ENCODE measurements at regions not wholly inside any gene's neighbourhood (a gene's known extent, or its start where the extent isn't known, plus 50 kb on each side); places are given as distances from the start of the nearest gene placed in this dataset.

- Histone ChIP-seq H3K79me2 (ENCODE audit: insufficient read depth, low read length) (no peaks in the 10 kb centered on the region), H3K9me3 (ENCODE audit: insufficient read depth, low read length) (no peaks in the 10 kb centered on the region), H3K36me3 (ENCODE audit: low read length) (no peaks in the 10 kb centered on the region), H3K9me2 (replicated peaks; ENCODE audit: insufficient read depth, low read length) (no peaks in the 10 kb centered on the region), H3F3A (ENCODE audit: insufficient read depth) (no peaks in the 10 kb centered on the region), H3K27ac (ENCODE audit: low read depth, low read length) (no peak overlapping the region), H3K27me3 (ENCODE audit: low read length) (no peaks in the 10 kb centered on the region), H3K4me2 (ENCODE audit: low read depth, low read length, poor library complexity, severe bottlenecking) (no peak overlapping the region), H3K9ac (ENCODE audit: low read length) (no peak overlapping the region), H3K4me3 (ENCODE audit: insufficient read depth, low read length, poor library complexity, severe bottlenecking) (no peak overlapping the region), H4K20me1 (ENCODE audit: low read depth, low read length) (no peaks in the 10 kb centered on the region), H2AFZ (ENCODE audit: low read depth, low read length, severe bottlenecking) (no peak overlapping the region)
- TF ChIP-seq CTCF (IDR thresholded peaks at IDR 0.05; ENCODE audit: insufficient read depth, low read length, poor library complexity, severe bottlenecking) (no peak), EZH2phosphoT487 (conservative IDR thresholded peaks at IDR 0.05; ENCODE audit: low read length) (no peak)
Observed at GRCh38 chr6:105817370-105817769, 268.8 kb upstream of the PRDM1 start.

- H3K9me2 ChIP-seq (replicated peaks; ENCODE audit: insufficient read depth, low read length), result no peaks in the 10 kb centered on the region
- no peak overlapping the region for H3K9ac ChIP-seq (ENCODE audit: low read length)
- no peaks in the 10 kb centered on the region for H3K27me3 ChIP-seq (ENCODE audit: low read length)
- no peak overlapping the region for H3K4me3 ChIP-seq (ENCODE audit: insufficient read depth, low read length, poor library complexity, severe bottlenecking)
- H3K27ac ChIP-seq (ENCODE audit: low read depth, low read length), result no peak overlapping the region
- H3F3A ChIP-seq (ENCODE audit: insufficient read depth), result no peaks in the 10 kb centered on the region
- no peaks in the 10 kb centered on the region for H3K36me3 ChIP-seq (ENCODE audit: low read length)
- H3K4me2 ChIP-seq (ENCODE audit: low read depth, low read length, poor library complexity, severe bottlenecking), result no peak overlapping the region
- no peaks in the 10 kb centered on the region for H4K20me1 ChIP-seq (ENCODE audit: low read depth, low read length)
- H3K79me2 ChIP-seq (ENCODE audit: insufficient read depth, low read length), result no peaks in the 10 kb centered on the region
- H3K9me3 ChIP-seq (ENCODE audit: insufficient read depth, low read length), result no peaks in the 10 kb centered on the region
- H2AFZ ChIP-seq (ENCODE audit: low read depth, low read length, severe bottlenecking), result no peak overlapping the region
- TF ChIP-seq EZH2phosphoT487 (conservative IDR thresholded peaks at IDR 0.05; ENCODE audit: low read length) (no peak), CTCF (IDR thresholded peaks at IDR 0.05; ENCODE audit: insufficient read depth, low read length, poor library complexity, severe bottlenecking) (no peak)
Observed at GRCh38 chr6:105816847-105817246, 269.3 kb upstream of the PRDM1 start.

- Histone ChIP-seq H3K9me3 (ENCODE audit: insufficient read depth, low read length) (no peaks in the 10 kb centered on the region), H3K4me3 (ENCODE audit: insufficient read depth, low read length, poor library complexity, severe bottlenecking) (no peak overlapping the region), H3K27ac (ENCODE audit: low read depth, low read length) (no peak overlapping the region), H3K27me3 (ENCODE audit: low read length) (no peaks in the 10 kb centered on the region), H2AFZ (ENCODE audit: low read depth, low read length, severe bottlenecking) (no peak overlapping the region), H4K20me1 (ENCODE audit: low read depth, low read length) (no peaks in the 10 kb centered on the region), H3K9ac (ENCODE audit: low read length) (no peak overlapping the region), H3K4me2 (ENCODE audit: low read depth, low read length, poor library complexity, severe bottlenecking) (no peak overlapping the region), H3K36me3 (ENCODE audit: low read length) (no peaks in the 10 kb centered on the region), H3F3A (ENCODE audit: insufficient read depth) (no peaks in the 10 kb centered on the region), H3K9me2 (replicated peaks; ENCODE audit: insufficient read depth, low read length) (no peaks in the 10 kb centered on the region), H3K79me2 (ENCODE audit: insufficient read depth, low read length) (no peaks in the 10 kb centered on the region)
- TF ChIP-seq CTCF (IDR thresholded peaks at IDR 0.05; ENCODE audit: insufficient read depth, low read length, poor library complexity, severe bottlenecking) (no peak), EZH2phosphoT487 (conservative IDR thresholded peaks at IDR 0.05; ENCODE audit: low read length) (no peak)
Observed at GRCh38 chr6:105815661-105816555, 270.2 kb upstream of the PRDM1 start.
